Amygdala (tissue), 56 donors: ENCODE measurements at regions not wholly inside any gene's neighbourhood (a gene's known extent, or its start where the extent isn't known, plus 50 kb on each side); places are given as distances from the start of the nearest gene placed in this dataset.
A peak's percentile ranks its signal among the peaks of the same experiment; 100 is the strongest.
"Not testable (repeated sequence)": the region's sequence is repeated elsewhere in the genome, so short reads cannot be mapped to it uniquely, and the experiment has no call there.

Experiments
- DNase-seq, 56 donors: peaks; one replicate each; lab custom pipeline; 2025; lab: John Stamatoyannopoulos, UW

DNA sequence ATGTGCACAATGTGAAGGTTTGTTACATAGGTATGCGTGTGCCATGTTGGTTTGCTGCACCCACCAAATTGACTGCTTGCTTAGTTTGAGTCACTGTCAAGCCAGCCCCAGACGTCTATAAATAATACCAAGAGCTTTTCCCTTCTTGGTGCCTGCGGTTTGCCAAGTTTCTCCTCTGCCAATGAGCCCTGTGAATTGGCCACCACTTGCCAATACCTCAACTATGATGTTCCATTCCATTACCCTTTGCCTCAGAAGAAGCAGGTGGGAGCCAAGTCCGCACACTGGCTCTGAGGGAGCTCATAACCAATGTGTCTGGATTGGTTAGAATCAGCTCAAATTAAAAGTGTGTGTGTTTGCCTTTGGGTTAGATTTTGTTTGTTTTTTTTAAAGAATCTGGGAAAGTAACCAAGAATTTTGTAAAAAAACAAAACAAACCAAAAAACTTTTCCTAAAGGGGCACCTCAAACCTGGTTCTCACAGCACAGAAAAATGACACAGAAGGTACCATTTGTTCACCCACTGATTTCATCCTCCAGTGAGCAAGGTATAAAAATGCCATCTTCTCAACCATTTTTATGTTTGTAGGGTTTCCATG lies 209.3 kb upstream of the PRNP start:
- peak in 14 of 56 donors; percentile 2 to 56 (median 9) for DNase-seq

DNA sequence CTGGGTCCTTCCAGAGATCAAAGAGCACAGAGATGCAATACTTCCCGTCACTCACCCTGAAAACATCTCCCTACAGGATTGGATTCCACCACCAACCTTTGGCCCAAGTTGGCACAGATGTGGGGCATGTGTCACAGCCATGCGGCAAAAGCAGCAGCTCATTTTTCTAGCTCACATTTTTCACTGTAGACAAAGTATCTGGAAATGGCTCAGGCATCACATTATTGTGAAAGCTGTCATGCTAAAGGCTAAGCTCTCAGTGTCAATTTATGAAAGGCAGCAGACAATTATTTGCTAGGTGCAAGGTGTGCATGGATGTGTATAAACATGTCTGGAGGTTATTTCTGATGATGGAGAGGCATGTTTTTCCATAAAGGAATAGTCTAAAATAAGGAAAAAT lies 213.3 kb upstream of the PRNP start:
- no peak for DNase-seq

DNA sequence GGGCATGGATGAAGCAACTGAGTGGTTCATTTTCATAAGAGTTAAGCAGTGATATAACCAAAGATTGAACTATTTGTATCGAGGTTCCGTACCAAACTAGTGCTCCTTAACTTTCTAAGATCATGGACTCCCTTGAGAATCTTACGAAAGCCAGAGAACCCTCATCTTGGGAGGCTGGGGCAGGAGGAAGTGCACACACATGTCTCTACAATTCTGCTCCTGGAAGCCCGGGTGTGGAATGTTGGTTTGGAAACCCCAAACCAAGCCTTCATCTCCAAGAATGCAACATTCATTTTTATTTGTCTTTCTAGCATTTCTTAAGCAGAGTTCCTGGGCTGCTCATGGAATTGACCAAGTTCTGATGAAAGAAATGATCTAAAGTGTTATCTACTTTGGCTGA lies 215.0 kb upstream of the PRNP start:
- DNase-seq: no peak

DNA sequence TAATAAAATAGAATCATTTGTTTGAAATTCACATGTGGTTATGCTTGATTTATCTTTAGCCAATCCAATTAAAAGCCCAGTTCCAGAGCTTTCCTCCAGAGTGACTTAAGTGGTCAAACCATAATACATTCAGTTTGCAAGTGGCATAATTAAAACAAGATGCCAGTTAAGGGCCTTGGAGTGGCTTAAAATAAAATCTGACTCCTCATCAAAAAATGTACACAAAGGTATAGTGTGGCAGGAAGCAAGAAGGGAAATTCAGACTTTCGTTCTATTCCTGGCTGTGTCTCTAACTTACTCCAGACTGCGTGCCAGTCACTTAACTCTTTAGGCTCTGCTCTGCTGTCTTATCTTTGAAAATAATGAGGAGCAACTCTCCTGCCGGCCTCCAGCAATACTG lies 215.9 kb upstream of the PRNP start:
- no peak for DNase-seq

GRCh38 chr20:4469910-4470309 lies 216.3 kb upstream of the PRNP start:
- DNase-seq: no peak

GRCh38 chr20:4468114-4468513 lies 218.1 kb upstream of the PRNP start:
- no peak for DNase-seq

DNA sequence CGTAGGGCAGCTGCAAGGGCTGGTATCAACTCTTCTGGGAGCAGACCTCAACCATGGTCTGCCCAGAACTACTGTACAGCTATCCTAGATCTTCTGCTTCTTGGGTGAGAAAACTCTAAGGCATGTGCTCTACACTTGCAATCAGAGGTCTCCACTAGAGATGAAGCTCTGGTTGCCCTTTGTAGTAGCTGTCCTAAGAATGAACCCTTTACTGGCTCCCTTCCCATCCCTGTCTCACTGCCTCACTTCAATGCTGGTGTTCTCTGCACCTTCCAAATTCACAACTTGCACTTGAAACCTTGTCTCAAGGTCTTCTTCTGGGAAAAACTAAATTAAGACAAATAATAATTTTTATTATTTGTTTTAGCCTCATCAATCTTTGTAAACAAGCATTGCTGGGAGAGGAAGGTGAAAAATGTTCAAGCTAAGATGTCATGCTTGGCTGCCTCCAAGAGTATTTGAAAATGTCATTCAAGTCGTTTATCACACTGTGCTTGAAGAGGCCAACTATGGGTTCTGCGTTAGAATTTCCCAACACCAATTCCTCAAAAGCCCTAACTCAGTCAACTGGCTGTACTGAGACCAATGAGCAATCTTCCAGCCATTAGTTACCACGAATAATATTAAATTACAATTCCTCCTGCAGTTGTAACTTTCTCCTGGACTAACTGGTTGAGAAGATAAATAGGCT lies 216.9 kb upstream of the ADRA1D start:
- no peak for DNase-seq

DNA sequence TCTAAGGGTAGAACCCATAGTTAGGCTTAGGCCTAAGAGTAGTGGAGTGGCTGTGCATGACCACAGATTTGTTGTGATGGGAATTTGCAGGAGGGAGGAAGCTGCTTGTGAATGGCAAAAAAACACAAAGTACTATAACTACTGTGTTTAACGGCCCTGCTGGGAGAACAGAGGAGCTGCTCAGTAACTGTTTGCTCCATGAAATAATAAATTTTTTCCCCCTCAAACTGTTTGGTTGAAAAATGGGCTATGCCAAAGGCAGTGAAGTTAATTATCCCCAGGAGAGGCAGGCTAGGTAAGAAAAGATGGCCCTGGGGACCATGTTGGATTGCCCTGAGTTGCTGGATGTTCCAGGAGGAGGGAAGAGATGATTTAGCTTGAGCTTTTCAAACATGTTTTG lies 216.1 kb upstream of the ADRA1D start:
- no peak for DNase-seq

GRCh38 chr20:4462801-4463200 lies 213.7 kb upstream of the ADRA1D start:
- DNase-seq: not testable (repeated sequence)

DNA sequence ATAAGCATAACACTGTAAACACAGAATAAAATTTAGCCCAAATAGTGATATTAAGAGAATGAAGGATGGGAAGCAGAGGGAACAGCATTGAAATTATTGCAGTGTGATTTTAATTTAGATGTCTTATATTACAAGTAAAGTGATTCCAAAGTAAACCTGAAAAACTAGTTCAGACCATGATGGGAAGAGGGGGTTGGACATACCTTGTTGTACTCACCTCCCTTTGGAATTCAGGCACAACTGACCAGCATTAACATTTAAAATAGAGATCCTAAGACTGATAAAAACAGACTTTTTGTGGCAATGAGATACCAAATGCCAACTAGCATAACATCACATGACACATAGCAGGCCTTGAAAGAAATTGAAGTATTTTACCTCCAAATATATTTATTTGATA lies 210.0 kb upstream of the ADRA1D start:
- DNase-seq: no peak

DNA sequence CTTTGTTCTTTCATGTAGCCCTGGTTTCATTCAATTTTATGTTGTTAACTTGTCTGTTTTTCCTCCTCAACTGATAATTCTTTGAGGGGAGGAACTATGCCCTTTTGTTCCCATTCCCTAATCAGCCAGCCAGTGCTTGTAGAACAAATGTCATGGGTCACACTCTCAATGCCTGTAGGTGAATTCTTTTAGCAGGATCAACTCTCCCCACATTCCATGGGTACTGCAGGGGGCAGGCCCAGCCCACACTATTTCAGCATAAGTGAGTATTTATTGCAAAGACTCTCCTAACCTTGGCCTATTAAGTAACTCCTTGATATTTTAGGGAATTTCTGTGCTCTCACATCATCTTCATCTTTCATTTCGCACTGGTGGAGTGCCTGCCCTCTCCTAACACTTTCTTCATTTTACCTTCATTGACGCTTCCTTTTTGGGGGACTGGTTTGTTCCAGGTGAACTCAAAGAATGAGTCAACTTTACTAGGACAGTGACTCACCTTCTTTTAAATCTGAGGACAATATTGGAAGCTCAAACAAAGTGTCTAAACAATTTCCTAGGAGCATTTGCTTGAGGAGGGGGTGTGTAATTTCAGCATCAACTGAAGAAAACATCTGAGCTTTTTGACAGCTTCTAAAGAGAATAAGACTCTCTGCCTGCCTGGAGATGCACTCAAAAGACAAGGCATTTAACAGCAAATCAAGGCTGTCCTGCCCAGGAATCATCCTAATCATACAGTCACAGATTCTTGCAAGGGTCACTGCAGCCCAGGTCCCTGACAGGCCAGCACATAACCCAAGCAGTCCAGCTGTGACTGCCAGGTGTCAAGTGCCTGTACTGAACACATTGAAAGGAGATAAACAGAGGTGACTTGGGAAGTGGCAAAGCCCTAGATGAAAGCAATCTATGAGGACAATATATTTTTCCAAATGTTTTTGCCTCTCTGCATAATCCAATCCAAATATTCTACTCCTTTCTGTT lies 208.8 kb upstream of the ADRA1D start:
- no peak for DNase-seq

DNA sequence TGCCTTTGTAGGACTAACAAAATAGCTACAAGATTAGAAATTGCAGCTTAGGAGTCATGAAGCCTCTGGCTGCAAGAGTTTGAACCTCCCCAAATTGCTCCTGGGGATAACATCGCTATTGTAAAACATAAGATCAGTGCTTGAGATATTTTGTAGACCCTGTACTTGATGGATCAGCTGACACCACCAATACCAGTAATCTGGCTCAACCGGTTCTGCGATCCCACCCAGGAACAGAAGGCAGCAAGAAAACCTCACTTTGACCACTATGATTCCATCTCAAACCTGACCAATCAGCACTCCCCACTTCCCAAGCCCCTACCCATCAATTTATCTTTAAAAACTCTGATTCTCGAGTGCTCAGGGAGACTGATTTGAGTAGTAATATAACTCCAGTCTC lies 206.9 kb upstream of the ADRA1D start:
- DNase-seq: no peak

DNA sequence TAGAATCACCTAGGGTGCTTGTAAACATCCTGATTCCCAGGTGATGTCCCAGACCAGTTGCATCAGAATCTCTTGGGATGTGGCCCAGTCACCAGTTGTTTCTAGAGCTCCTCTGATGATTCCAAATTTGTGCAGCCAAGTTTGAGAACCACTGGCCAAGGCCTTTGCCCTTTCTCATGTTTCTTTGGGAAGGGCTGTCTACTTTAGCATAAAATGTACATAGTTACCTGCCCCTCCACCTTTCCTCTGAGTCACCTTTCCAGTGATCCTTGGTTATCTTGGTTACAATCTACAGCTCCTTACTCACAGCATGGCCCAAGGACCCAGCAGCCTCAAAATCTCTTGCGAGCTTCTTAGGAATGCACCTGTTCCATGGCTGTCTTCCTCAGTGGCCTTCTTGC lies 206.2 kb upstream of the ADRA1D start:
- no peak for DNase-seq

DNA sequence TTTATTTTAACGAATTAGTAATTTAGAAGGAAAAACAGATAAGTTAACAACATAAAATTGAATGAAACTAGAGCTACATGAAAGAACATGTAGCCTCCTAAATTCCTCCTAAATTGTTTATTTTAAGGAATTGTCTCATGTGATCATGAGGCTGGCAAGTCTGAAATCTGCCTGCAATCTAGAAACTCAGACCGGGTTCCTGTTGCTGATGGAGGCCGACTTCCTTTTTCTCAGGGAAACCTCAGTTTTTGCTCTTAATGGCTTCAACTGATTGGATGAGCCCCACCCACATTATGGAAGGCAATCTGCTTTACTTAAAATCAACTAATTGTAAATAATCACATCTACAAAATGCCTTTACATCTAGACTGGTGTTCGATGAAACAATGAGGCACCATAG lies 205.0 kb upstream of the ADRA1D start:
- DNase-seq: no peak

DNA sequence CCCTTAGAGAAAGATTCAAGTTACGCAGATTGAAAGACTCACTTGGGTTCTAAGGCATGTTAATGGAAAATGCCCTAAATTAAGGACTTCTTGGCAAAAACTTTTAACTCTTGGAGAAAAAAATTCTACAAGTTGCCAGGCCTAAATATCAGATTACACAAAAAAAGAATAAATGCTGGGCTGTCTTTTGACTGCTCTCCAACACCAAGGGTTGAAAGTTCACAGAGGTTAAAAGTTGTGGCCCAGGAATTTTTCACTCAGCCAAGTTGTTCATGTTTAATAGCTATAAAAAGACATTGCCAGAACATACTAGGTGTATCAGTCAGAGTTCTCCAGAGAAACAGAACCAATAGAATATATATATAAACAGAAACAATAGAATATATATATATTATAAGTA lies 204.3 kb upstream of the ADRA1D start:
- no peak for DNase-seq

GRCh38 chr20:4451487-4452081 lies 202.5 kb upstream of the ADRA1D start:
- no peak for DNase-seq

DNA sequence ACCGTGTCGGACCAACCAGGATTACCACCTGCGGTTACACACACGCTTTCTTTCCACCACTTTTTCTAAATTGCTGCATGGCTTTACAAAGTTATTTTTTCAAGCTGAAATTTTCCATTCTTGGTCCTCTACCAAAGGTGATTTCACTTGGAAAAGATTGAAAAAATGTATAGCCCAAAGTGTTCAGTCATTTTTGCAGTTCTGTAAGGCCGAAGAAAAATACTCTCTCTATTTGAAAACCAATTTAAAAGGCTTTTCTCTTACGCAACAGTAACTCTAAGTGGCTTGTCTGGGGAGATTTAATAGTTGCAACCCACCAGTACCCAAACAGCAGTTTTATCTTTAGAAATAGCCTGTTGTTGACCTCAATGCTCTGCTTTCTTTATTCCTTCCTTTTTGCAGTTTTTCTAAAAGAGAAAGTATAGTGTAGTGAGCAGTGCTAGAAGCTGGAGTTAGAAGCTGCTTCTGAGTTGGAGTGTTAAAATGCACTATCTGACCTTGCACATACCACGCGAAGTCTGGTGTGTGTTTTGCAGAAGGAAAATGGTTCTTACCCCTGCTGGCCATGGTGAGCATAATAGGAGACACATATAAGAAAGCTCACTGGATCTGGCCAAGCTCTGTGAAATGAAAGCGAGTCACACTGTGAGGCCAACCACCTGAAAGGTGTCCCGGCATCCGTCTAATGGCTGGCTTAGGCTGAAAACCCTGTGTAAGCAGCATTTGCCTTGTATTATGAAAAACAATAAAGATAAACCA lies 201.0 kb upstream of the ADRA1D start:
- no peak for DNase-seq

- DNase-seq: no peak
Measured at GRCh38 chr20:4445784-4446183, 196.7 kb upstream of the ADRA1D start.

DNA sequence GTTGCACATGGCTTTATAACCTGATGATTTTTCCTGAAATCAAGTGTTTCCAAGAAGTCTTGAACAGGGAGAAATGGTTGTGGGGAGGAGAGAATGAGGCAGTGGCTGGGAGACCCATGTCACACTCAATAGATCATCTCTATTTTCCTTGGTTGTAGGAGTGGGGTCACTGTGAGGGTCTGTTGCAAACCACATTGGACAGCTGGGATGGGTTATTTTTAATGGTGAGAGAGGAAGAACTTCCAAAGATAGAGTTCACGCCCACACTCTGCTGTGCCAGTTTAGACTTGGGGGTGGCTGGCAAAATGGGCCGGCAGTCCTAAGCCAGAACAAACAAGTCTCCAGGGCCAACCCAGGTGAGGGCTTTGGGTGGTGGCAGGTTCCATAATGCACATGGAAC lies 196.2 kb upstream of the ADRA1D start:
- DNase-seq: peak in 1 of 56 donors; percentile 17

DNA sequence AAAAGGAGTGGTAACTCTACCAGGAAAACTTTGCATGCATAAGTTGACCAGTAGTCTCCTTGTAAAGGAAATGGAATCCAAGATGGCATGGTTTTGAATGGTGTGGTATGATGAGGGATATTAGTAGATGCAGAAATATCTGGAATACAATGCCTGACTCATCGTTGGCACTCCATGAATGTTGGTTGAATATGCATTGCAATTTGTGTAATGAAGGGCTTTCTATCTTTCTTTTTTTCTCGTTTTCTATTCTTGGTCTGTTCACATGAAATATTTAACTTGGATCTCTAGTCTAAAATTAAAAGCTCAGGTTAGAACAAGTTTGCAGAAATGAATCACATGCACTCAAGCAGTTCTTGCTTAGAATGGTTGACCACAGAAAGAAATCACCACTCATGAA lies 195.3 kb upstream of the ADRA1D start:
- no peak for DNase-seq
